Stimulated activated CD4-positive, alpha-beta T cell treated with anti-CD3 and anti-CD28 coated beads, Interleukin-4, amount 100 ng/mL, for 4 hours (primary cell): ENCODE measurements at regions not wholly inside any gene's neighbourhood (a gene's known extent, or its start where the extent isn't known, plus 50 kb on each side); places are given as distances from the start of the nearest gene placed in this dataset.
"Not testable (repeated sequence)": the region's sequence is repeated elsewhere in the genome, so short reads cannot be mapped to it uniquely, and the experiment has no call there.

ENCODE experiments used
- DNase-seq, 2 experiments: peaks; one replicate each; pipeline ENCODE4 v3.0.0-alpha.2; 2020

DNA sequence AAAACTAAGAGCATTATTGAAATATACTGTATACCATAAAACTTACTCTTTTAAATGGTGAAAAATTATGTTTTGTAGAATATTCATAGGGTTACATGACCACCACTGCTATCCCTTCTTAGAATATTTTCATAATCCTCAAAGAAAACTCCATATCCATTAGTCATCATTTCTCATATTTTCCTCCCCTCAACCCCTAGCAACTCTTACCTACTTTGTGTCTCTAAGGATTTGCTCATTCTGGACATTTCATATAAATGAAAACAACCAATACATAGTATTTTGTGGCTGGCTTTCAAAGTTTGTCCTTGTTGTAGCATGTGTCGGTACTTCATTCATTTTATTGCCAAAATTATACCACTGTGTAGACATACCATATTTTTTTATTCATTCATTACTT is 863.8 kb downstream of the KCNA4 start:
- DNase-seq, result no peak

DNA sequence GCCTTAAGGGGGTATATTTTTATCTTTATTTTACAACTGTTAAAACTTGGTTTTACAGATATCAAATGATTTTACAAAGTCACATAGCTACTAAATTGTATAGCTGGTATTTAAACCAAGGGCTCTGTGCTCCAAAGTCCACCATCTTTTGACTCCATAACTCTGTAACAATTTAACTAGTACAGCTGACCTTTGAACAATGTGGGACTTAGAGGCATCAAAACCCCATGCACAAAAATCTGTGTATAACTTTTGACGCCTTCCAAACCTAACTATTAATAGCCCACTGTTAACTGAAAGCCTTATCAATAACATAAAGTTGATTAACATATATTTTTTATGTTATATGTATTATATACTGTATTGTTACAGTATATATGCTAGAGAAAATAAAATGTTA is 874.3 kb downstream of the KCNA4 start:
- DNase-seq, result not testable (repeated sequence)

GRCh38 chr11:29135504-29135903 is 881.3 kb downstream of the KCNA4 start:
- DNase-seq, result no peak

DNA sequence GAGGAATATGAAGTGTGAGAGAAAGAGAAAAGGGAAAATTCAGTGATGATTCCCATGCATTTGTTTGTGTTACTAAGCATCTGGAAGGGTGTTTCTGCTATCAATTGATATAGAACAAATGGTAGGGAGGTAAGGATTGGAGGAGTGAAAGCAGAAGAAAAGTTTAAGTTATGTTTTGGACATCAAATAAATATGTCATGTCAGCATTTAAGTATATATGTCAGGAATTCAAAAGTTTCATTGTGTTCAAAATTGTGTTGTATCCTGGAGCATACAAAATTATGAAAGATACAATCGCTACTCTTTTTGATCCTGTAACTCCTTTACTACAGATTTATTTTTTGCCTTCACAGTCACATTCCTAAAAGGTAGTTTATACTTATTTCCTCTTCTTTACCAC is 885.8 kb downstream of the KCNA4 start:
- DNase-seq, result no peak

GRCh38 chr11:29129844-29130243 is 887.0 kb downstream of the KCNA4 start:
- no peak for DNase-seq

DNA sequence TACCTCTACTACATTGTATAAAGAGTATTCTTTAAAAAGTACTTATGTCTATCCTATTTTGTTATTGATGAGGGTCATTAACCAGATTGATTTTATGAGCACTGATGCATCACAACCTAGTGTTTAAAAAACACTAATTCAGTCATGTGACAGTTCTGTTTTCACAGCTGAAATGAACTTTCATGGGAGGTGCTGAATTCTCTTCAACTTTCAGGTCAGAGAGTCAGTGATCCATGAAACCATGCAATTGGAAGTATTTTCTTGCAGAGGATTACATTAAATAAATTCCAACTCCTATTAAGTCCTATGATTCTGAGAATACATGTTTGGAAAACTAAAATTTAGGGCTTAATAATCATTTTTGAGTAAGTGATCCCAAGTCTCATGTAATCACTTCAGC is 889.4 kb downstream of the KCNA4 start:
- DNase-seq, result no peak

GRCh38 chr11:29125606-29126005 is 891.2 kb downstream of the KCNA4 start:
- DNase-seq, result no peak

- no peak for DNase-seq
These were observed 892.4 kb downstream of the KCNA4 start for GRCh38 chr11:29124470-29124869.

GRCh38 chr11:29119707-29120618 is 896.9 kb downstream of the KCNA4 start:
- DNase-seq, result no peak

- DNase-seq, result no peak
These were observed 897.7 kb downstream of the KCNA4 start for GRCh38 chr11:29119116-29119515.

DNA sequence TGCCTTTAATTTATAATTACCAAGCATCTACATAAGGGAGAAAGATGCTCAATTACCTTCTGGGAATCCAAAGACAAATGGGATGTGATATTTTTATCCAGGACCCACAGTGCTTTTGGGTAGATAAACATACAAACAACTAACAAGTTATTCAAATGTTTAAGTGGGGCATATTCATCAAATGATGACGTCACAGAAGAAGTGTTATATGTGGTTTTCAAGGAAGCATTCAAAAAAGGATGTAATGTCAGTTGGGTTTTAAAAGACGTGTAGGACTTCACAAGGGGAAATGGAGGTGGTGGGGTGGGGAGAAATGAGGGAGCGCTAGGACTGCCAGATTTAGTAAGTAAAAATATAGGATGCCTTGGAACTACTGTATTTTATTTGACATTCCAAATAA is 915.9 kb downstream of the KCNA4 start:
- no peak for DNase-seq

DNA sequence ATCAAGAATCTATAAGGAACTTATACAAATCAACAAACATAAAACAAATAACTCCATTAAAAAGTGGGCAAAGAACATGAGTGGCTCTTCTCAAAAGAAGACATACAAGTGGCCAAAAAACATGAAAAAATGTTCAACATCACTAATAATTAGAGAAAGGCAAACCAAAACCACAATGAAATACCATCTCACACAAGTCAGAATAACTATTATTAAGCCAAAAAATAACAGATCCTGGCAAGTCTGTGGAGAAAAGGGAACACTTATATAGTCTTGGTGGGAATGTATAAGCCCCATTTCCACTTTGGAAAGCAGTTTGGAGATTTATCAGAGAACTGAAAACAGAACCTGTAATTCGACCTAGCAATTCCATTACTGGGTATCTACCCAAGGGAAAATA is 921.0 kb downstream of the KCNA4 start:
- no peak for DNase-seq

DNA sequence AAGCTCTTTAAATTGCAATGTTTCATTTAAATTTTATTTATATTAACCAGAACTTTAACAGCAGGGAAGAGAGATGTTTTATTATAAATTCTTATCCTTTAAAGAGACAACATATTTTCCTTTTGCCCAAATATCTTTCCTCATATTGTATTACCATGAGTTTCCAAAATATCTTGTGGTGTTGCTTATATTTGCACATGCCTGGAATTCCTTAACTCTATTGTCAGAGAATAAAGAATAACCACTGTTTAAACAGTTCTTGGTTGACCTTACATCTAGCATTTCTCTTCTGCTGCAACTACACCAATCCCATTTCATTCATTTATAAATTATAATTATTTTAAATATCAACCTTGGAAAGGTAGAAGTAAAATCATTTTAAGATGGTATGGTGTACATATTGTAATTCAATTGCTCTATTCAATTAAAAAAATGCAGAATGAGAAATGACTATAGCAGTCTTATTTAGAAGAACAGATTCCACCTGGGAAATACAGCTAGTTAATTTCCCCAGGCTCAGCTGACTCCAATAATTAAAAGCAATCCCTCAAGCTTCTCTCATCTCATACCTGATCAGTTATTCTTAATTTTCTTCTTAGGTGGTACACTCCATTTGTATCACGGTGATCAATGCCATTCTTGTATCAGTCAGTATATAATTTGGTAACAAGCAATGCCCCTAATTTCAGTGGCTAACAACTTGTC is 923.3 kb downstream of the KCNA4 start:
- no peak for DNase-seq

DNA sequence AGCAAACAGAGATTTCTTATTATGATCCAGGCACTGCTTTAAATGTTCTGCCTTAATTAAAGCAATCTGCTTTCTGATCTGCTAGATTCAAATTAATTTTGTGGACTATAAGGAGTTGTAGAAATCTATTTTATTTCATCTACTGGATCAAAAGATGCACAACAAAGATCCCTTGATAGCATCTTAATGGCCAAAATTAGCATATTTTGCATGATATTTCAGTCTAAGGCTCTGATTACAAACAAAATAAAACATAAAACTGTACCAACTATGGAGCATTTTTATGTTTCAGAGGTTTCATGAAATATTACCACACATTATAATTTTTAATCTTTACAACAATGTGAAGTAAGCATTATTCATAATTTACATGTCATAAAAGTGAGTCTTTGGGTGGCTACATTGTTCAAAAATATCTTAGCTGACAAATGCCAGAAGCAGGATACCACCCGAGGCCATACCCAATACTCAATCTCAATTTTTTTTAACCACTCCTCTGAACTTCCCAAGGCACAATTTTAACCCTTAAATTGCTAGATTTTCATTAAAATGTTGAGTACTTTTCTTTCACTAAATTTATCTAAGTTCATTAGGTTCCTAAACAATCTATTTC is 929.5 kb downstream of the KCNA4 start:
- no peak for DNase-seq

DNA sequence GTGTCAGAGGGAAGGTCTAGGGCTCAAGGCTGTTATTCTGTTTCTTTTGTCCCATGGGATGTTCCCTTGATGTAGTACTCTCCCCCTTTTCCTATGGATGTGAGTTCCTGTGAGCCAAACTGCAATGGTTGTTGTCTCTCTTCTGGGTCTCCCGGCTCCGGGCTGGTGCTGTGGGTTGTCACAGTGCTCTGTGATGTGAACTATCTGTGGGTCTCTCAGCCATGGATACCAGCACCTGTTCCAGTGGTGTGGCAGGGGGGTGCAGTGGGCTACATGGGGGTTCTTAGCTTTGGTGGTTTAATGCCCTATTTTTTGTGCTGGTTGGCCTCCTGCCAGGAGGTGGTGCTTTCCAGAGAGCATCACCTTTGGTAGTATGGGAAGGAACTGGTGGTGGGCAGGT is 941.1 kb downstream of the KCNA4 start:
- no peak for DNase-seq

DNA sequence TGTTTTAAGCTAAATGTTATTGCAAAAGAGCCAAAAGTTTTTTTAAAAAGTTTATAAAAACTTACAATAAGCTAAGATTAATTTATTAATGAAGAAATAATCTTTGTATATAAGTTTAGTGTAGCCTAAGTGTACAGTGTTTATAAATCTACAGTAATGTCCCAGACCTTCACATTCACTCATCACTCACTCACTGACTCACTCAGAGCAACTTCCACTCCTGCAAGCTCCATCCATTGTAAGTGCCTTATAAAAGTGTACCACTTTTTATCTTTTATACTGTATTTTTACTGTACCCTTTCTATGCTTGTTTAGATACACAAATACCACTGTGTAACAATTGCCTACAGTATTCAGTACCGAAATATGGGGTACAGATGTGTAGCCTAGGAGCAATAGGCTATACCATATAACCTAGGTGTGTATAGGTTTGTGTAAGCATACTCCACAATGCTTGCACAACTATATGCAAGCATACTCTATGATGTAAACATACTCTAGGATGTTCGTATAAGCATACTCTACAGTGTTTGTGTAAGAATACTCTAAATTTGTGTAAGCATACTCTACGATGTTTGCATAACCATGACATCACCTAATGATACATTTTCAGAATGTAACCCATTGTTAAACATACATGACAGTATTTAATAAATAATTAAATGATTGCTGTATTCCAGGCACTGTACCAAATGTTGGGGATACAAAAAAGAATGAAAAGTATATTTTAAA is 953.0 kb downstream of the KCNA4 start:
- no peak for DNase-seq

DNA sequence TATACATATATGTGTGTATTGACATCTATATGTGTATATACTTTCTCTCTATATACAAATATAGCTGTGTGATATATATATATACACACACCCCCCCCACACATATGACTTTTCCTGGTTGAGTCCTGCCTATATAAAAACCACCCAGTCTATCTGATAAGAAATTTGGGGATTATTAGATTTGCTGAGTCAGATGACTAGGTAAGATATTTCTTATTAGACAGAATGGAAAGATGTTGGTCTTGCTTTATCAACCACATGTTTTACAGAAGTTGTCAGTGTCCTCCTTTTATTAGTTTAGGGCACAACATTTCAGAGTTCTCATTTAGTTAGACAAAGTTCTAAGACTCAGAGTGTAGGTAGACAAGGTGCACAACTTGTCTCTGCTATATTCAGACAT is 953.3 kb downstream of the METTL15 start:
- DNase-seq, result no peak

DNA sequence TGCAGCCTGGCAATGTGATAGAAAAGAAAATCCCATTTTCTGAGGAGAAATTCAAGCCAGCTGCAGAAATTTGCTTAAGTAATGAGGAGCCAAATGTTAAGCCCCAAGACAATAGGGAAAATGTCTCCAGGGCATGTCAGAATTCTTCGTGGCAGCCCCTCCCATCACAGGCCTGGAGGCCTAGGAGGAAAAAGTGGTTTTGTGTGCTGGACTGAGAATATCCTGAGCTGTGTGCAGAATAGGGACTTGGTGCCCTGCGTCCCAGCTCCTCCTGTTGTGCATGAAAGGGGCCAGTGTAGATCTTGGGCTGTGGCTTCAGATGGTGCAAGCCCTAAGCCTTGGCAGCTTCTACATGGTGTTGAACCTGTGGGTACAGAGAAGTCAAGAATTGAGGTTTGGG is 948.3 kb downstream of the METTL15 start:
- DNase-seq, result not testable (repeated sequence)

GRCh38 chr11:29051935-29052334 is 943.7 kb downstream of the METTL15 start:
- DNase-seq, result no peak

GRCh38 chr11:29050962-29051361 is 942.8 kb downstream of the METTL15 start:
- DNase-seq, result not testable (repeated sequence)

GRCh38 chr11:29040489-29040888 is 932.3 kb downstream of the METTL15 start:
- DNase-seq, result no peak

GRCh38 chr11:29032384-29033149 is 924.4 kb downstream of the METTL15 start:
- DNase-seq, result no peak
